Neural progenitor cell (in vitro differentiated cells): ENCODE measurements at regions not wholly inside any gene's neighbourhood (a gene's known extent, or its start where the extent isn't known, plus 50 kb on each side); places are given as distances from the start of the nearest gene placed in this dataset.

Experiments
- DNase-seq: peaks from one replicate; pipeline ENCODE4 v3.0.0-alpha.2; 2016; ENCODE audit warnings: low spot score
- H2AFZ ChIP-seq: fragments of 200-600 bp; sonication (generic); replicated peaks from 2 replicates; pipeline ENCODE4 v1.6.1; 2016; ENCODE audit warnings: antibody characterized with exemption
- H3F3A ChIP-seq: fragments of 200-600 bp; sonication (generic); 2 replicates; pipeline ENCODE4 v1.6.1; 2016; ENCODE audit warnings: antibody characterized with exemption, low read depth
- H3K27ac ChIP-seq: fragments of 200-600 bp; sonication (generic); 2 replicates; pipeline ENCODE4 v1.5.1; 2016; ENCODE audit warnings: mild to moderate bottlenecking
- H3K27me3 ChIP-seq: fragments of 200-600 bp; sonication (generic); 2 replicates; pipeline ENCODE4 v1.6.1; 2016; ENCODE audit warnings: mild to moderate bottlenecking, moderate library complexity
- H3K36me3 ChIP-seq: fragments of 200-600 bp; sonication (generic); 2 replicates; pipeline ENCODE4 v1.5.1; 2016
- H3K4me1 ChIP-seq: fragments of 200-600 bp; sonication (generic); 2 replicates; pipeline ENCODE4 v1.6.1; 2016; ENCODE audit warnings: mixed run types
- H3K4me2 ChIP-seq: fragments of 200-600 bp; sonication (generic); 2 replicates; pipeline ENCODE4 v1.6.1; 2016
- H3K4me3 ChIP-seq: fragments of 200-600 bp; sonication (generic); 2 replicates; pipeline ENCODE4 v1.5.1; 2016
- H3K79me2 ChIP-seq: fragments of 200-600 bp; sonication (generic); 2 replicates; pipeline ENCODE4 v1.6.1; 2016; ENCODE audit warnings: low read depth
- H3K9ac ChIP-seq: fragments of 200-600 bp; sonication (generic); 2 replicates; pipeline ENCODE4 v1.6.1; 2016
- H3K9me3 ChIP-seq: fragments of 200-600 bp; sonication (generic); 2 replicates; pipeline ENCODE4 v1.5.1; 2016; ENCODE audit warnings: low read depth
- H4K20me1 ChIP-seq: fragments of 200-600 bp; sonication (generic); 2 replicates; pipeline ENCODE4 v1.6.1; 2016; ENCODE audit warnings: low read depth
- H3K27ac Mint-ChIP-seq: 3 replicates; pipeline ENCODE4 v1.8.0; 2021; ENCODE audit warnings: mixed read lengths
- H3K27me3 Mint-ChIP-seq: 2 replicates; pipeline ENCODE4 v1.8.0; 2022; ENCODE audit warnings: low read depth, mild to moderate bottlenecking, inconsistent platforms, moderate library complexity, mixed read lengths; ENCODE audit not compliant: insufficient read depth
- H3K36me3 Mint-ChIP-seq: 3 replicates; pipeline ENCODE4 v1.8.0; 2021; ENCODE audit warnings: mixed read lengths
- H3K4me1 Mint-ChIP-seq: 3 replicates; pipeline ENCODE4 v1.8.0; 2021; ENCODE audit warnings: mixed read lengths
- H3K4me3 Mint-ChIP-seq: 3 replicates; pipeline ENCODE4 v1.8.0; 2021; ENCODE audit warnings: mild to moderate bottlenecking, moderate library complexity, mixed read lengths
- H3K9me3 Mint-ChIP-seq: 3 replicates; pipeline ENCODE4 v1.8.0; 2020; ENCODE audit warnings: mixed read lengths
- CTCF ChIP-seq: fragments of 200-600 bp; sonication (generic); IDR thresholded peaks from 2 replicates; pipeline ENCODE4 v1.5.1; 2017; ENCODE audit warnings: antibody characterized with exemption, mild to moderate bottlenecking
- EZH2 ChIP-seq: fragments of 200-600 bp; sonication (generic); IDR thresholded peaks from 2 replicates; pipeline ENCODE4 v1.6.1; 2017; ENCODE audit warnings: antibody characterized with exemption, mild to moderate bottlenecking, moderate library complexity
- EZH2phosphoT487 ChIP-seq: fragments of 200-600 bp; sonication (generic); IDR thresholded peaks from 2 replicates; pipeline ENCODE4 v1.6.1; 2017; ENCODE audit warnings: antibody characterized with exemption

GRCh38 chr9:115601434-115601833 lies 483.5 kb upstream of the TNC start:
- Histone ChIP-seq H4K20me1 (no peaks in the 10 kb centered on the region), H3K9ac (no peak overlapping the region), H3F3A (no peaks in the 10 kb centered on the region), H3K9me3 (no peaks in the 10 kb centered on the region), H2AFZ (no peak overlapping the region), H3K4me1 (peaks cover 5% of the 10 kb centered on the region), H3K27me3 (no peaks in the 10 kb centered on the region), H3K4me3 (no peak overlapping the region), H3K79me2 (no peaks in the 10 kb centered on the region), H3K27ac (no peak overlapping the region), H3K36me3 (no peaks in the 10 kb centered on the region), H3K4me2 (no peak overlapping the region)
- no peak for TF ChIP-seq EZH2phosphoT487
- TF ChIP-seq EZH2, result no peak
- TF ChIP-seq CTCF, result no peak
- no peak for DNase-seq
- Mint-ChIP-seq H3K36me3 (no peaks in the 10 kb centered on the region), H3K4me1 (peaks cover 11% of the 10 kb centered on the region), H3K27me3 (peaks cover 2% of the 10 kb centered on the region), H3K4me3 (no peak overlapping the region), H3K9me3 (no peaks in the 10 kb centered on the region), H3K27ac (no peak overlapping the region)

- H3K4me3 Mint-ChIP-seq, result no peak overlapping the region
- H3K27me3 Mint-ChIP-seq, result no peaks in the 10 kb centered on the region
- H3K79me2 ChIP-seq, result no peaks in the 10 kb centered on the region
- H3K27me3 ChIP-seq, result no peaks in the 10 kb centered on the region
- H3K4me3 ChIP-seq, result no peak overlapping the region
- H3K27ac Mint-ChIP-seq, result no peak overlapping the region
- TF ChIP-seq EZH2phosphoT487 (no peak), EZH2 (no peak), CTCF (no peak)
- H3F3A ChIP-seq, result no peaks in the 10 kb centered on the region
- no peaks in the 10 kb centered on the region for H3K4me1 Mint-ChIP-seq
- H3K27ac ChIP-seq, result no peak overlapping the region
- H3K36me3 Mint-ChIP-seq, result no peaks in the 10 kb centered on the region
- no peak overlapping the region for H3K4me2 ChIP-seq
- no peaks in the 10 kb centered on the region for H4K20me1 ChIP-seq
- H3K9me3 ChIP-seq, result no peaks in the 10 kb centered on the region
- H2AFZ ChIP-seq, result no peak overlapping the region
- DNase-seq, result no peak
- no peaks in the 10 kb centered on the region for H3K36me3 ChIP-seq
- H3K9me3 Mint-ChIP-seq, result no peaks in the 10 kb centered on the region
- no peak overlapping the region for H3K9ac ChIP-seq
- no peaks in the 10 kb centered on the region for H3K4me1 ChIP-seq
These were observed 487.0 kb upstream of the TNC start for GRCh38 chr9:115604831-115605483.

GRCh38 chr9:115606838-115607237 lies 488.9 kb upstream of the TNC start:
- no peak for DNase-seq
- no peaks in the 10 kb centered on the region for H3K27me3 ChIP-seq

More at GRCh38 chr9:115606838-115607237, 488.9 kb upstream of the TNC start:
- no peak overlapping the region for H2AFZ ChIP-seq
- H3K36me3 ChIP-seq, result no peaks in the 10 kb centered on the region
- no peak overlapping the region for H3K27ac ChIP-seq
- Mint-ChIP-seq H3K27ac (no peak overlapping the region), H3K27me3 (peaks cover 3% of the 10 kb centered on the region), H3K36me3 (no peaks in the 10 kb centered on the region), H3K4me3 (no peak overlapping the region), H3K4me1 (no peaks in the 10 kb centered on the region), H3K9me3 (no peaks in the 10 kb centered on the region)
- no peaks in the 10 kb centered on the region for H3K79me2 ChIP-seq
- H3K4me3 ChIP-seq, result no peak overlapping the region
- no peaks in the 10 kb centered on the region for H4K20me1 ChIP-seq
- no peaks in the 10 kb centered on the region for H3K9me3 ChIP-seq
- H3K4me2 ChIP-seq, result no peak overlapping the region
- H3K9ac ChIP-seq, result no peak overlapping the region
- no peak for TF ChIP-seq EZH2
- TF ChIP-seq CTCF, result no peak
- TF ChIP-seq EZH2phosphoT487, result no peak
- H3K4me1 ChIP-seq, result no peaks in the 10 kb centered on the region
- no peaks in the 10 kb centered on the region for H3F3A ChIP-seq
